Upper lobe of left lung (tissue), 4 donors: ENCODE measurements at regions not wholly inside any gene's neighbourhood (a gene's known extent, or its start where the extent isn't known, plus 50 kb on each side); places are given as distances from the start of the nearest gene placed in this dataset.

Experiments
- POLR2A ChIP-seq, 4 donors: fragments of 450-650 bp; IDR thresholded peaks; one replicate each; pipeline ENCODE4 v1.5.1; 2016 to 2017; ENCODE audit warnings: antibody characterized with exemption in 4 of 4, mild to moderate bottlenecking in 2 of 4
- TF ChIP-seq, protein P1 (sequence below), 6 experiments: fragments of 450-650 bp in 4 of 6; fragments of 200-600 bp in 2 of 6; sonication (generic) in 2 of 6; IDR thresholded peaks; one replicate each; pipeline ENCODE4 v1.5.1; 2016 to 2019; ENCODE audit warnings: antibody characterized with exemption in 6 of 6

DNA sequence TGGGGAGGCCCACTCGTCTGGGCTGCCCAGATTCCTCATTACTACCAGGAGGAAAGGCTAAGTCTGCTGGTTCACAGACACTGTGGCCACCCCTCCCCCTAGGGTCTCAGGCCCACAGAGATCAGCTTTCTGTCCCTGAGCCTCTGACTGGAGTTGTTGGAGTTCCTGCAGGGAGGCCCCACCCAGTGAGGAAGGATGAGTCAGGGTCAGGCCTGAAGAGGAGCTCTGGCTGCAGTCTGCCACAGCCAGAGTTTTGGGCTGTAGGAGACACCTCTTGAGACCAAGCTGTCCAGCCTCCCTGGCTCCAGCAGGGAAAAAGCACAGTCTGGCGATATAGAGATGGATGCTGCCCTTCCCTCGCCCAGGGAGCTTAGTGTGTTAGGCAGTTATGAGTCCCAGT lies 720.9 kb upstream of the SEMA6D start:
- TF ChIP-seq, protein P1, sequence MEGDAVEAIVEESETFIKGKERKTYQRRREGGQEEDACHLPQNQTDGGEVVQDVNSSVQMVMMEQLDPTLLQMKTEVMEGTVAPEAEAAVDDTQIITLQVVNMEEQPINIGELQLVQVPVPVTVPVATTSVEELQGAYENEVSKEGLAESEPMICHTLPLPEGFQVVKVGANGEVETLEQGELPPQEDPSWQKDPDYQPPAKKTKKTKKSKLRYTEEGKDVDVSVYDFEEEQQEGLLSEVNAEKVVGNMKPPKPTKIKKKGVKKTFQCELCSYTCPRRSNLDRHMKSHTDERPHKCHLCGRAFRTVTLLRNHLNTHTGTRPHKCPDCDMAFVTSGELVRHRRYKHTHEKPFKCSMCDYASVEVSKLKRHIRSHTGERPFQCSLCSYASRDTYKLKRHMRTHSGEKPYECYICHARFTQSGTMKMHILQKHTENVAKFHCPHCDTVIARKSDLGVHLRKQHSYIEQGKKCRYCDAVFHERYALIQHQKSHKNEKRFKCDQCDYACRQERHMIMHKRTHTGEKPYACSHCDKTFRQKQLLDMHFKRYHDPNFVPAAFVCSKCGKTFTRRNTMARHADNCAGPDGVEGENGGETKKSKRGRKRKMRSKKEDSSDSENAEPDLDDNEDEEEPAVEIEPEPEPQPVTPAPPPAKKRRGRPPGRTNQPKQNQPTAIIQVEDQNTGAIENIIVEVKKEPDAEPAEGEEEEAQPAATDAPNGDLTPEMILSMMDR (IDR thresholded peaks at IDR 0.05): no peak
- no peak for TF ChIP-seq POLR2A (IDR thresholded peaks at IDR 0.05)
